Esophagus squamous epithelium (tissue), 5 donors: ENCODE measurements at regions not wholly inside any gene's neighbourhood (a gene's known extent, or its start where the extent isn't known, plus 50 kb on each side); places are given as distances from the start of the nearest gene placed in this dataset.

ENCODE experiments used
- DNase-seq: peaks from one replicate; lab custom pipeline; 2025; lab: John Stamatoyannopoulos, UW
- H3K27ac ChIP-seq, 4 donors: fragments of 200-600 bp; sonication (generic); one replicate each; pipeline ENCODE4 v1.5.1; 2016 to 2019; ENCODE audit warnings: mild to moderate bottlenecking in 1 of 4
- H3K27me3 ChIP-seq, 4 donors: fragments of 200-600 bp; sonication (generic); 1 replicate in 3 of 4; 2 replicates in 1 of 4; pipeline versions ENCODE4 v1.5.1 to v1.6.0; 2017 to 2021; ENCODE audit warnings: antibody characterized with exemption in 1 of 4
- H3K36me3 ChIP-seq, 3 donors: fragments of 200-600 bp; sonication (generic); one replicate each; pipeline ENCODE4 v1.5.1; 2016 to 2019
- H3K4me1 ChIP-seq, 3 donors: fragments of 200-600 bp; sonication (generic); one replicate each; pipeline ENCODE4 v1.5.1; 2017 to 2019
- H3K4me3 ChIP-seq, 4 donors: fragments of 200-600 bp; sonication (generic); 1 replicate in 3 of 4; 2 replicates in 1 of 4; pipeline ENCODE4 v1.5.1; 2016 to 2019; ENCODE audit warnings: mild to moderate bottlenecking in 2 of 4, moderate library complexity in 1 of 4
- H3K9me3 ChIP-seq, 3 donors: fragments of 200-600 bp; sonication (generic); one replicate each; pipeline ENCODE4 v1.5.1; 2016 to 2019
- POLR2A ChIP-seq, 4 donors: fragments of 450-650 bp; IDR thresholded peaks; one replicate each; pipeline ENCODE4 v1.6.1; 2017; ENCODE audit warnings: antibody characterized with exemption in 4 of 4, mild to moderate bottlenecking in 4 of 4, moderate library complexity in 3 of 4
- WGBS, 2 donors: methylation state at CpG; one replicate each; pipeline ENCODE4 v1.1.5; 2018; 5-methylcytosine and 5-hydroxymethylcytosine counted together
- intact Hi-C: fragments of 100-400 bp; cut with DNase I; formaldehyde crosslinking; loops from one replicate; pipeline ENCODE4 v1.15.0; 2022
- TF ChIP-seq, protein P1 (sequence below), 6 experiments: fragments of 450-650 bp in 4 of 6; fragments of 200-600 bp in 2 of 6; sonication (generic) in 2 of 6; IDR thresholded peaks; one replicate each; pipeline ENCODE4 v1.5.1; 2016 to 2019; ENCODE audit warnings: antibody characterized with exemption in 6 of 6, mild to moderate bottlenecking in 4 of 6, moderate library complexity in 4 of 6
- donor health status: DM: yes; HTN: yes; CAD: no.

DNA sequence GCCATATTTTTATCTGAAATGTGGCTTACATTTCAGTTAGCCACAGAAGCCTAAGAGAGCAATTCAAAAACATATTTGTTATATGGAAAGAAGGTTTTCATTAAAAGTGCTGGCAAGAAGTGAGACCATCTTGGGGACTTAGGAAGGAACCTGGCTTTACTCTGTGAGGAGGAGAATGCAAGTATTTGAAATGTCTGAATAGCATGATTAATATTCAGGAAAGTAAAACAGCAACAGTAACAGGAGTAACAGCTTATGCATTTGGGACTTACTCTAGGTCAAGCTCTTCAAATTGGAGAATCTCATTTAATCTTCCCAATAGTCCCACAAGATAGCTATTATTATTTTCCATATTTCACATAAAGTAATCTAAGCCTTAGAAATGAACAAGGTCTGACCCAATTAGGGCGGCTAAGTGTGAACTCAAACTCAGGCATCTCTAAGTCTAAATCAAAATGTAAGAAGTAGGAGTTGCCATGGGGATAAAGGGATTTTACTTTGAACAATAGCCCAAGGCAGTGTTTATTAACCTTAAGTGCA is 816.5 kb downstream of the BCKDHB start:
- TF ChIP-seq, protein P1, sequence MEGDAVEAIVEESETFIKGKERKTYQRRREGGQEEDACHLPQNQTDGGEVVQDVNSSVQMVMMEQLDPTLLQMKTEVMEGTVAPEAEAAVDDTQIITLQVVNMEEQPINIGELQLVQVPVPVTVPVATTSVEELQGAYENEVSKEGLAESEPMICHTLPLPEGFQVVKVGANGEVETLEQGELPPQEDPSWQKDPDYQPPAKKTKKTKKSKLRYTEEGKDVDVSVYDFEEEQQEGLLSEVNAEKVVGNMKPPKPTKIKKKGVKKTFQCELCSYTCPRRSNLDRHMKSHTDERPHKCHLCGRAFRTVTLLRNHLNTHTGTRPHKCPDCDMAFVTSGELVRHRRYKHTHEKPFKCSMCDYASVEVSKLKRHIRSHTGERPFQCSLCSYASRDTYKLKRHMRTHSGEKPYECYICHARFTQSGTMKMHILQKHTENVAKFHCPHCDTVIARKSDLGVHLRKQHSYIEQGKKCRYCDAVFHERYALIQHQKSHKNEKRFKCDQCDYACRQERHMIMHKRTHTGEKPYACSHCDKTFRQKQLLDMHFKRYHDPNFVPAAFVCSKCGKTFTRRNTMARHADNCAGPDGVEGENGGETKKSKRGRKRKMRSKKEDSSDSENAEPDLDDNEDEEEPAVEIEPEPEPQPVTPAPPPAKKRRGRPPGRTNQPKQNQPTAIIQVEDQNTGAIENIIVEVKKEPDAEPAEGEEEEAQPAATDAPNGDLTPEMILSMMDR (IDR thresholded peaks at IDR 0.05) = no peak
- TF ChIP-seq POLR2A (IDR thresholded peaks at IDR 0.05) = no peak
- 83 to 96% methylated on average over 1 of the region's 1 CpG for WGBS, 2 donors
- no peaks in the 10 kb centered on the region for H3K36me3 ChIP-seq
- H3K4me1 ChIP-seq = no peaks in the 10 kb centered on the region
- H3K27me3 ChIP-seq = no peaks in the 10 kb centered on the region
- H3K27ac ChIP-seq = no peak overlapping the region
- no peak overlapping the region for H3K4me3 ChIP-seq
- DNase-seq = no peak
- intact Hi-C loops = no loop called here
- H3K9me3 ChIP-seq = no peaks in the 10 kb centered on the region

DNA sequence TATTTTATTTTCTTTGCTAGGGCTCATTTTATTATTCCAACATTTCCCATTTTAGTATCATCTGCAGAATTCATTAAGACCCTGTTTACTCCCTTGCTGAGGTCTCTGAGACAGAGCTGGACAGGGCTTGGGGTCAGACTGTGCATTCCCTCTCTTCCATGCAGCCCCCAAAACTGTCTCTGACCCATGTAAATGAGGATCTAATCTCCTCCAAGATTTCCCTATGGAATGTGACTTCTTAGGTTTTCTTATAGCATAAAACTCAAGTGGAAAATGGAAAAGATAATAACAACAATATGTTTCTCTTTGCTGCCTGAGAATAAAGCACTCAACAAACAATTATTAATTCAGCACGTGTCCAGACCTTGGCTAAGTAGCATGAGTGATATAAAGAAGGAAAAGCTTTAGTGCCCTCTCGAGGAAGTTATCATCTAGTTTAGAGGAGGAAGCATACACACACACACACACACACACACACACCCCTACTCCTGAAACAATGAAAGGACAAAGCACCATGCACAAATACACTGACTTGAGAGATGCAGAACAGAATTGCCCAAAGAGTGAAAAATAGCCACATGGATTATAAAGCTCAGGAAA is 815.5 kb downstream of the BCKDHB start:
- Histone ChIP-seq H3K4me3 (no peak overlapping the region), H3K9me3 (no peaks in the 10 kb centered on the region), H3K4me1 (no peaks in the 10 kb centered on the region), H3K36me3 (no peaks in the 10 kb centered on the region), H3K27ac (no peak overlapping the region), H3K27me3 (no peaks in the 10 kb centered on the region)
- intact Hi-C loops = no loop called here
- DNase-seq = no peak
- no peak for TF ChIP-seq POLR2A (IDR thresholded peaks at IDR 0.05)
- TF ChIP-seq, protein P1 (IDR thresholded peaks at IDR 0.05) = no peak
- WGBS, 2 donors = 23 to 36% methylated on average over 2 of the region's 2 CpGs

DNA sequence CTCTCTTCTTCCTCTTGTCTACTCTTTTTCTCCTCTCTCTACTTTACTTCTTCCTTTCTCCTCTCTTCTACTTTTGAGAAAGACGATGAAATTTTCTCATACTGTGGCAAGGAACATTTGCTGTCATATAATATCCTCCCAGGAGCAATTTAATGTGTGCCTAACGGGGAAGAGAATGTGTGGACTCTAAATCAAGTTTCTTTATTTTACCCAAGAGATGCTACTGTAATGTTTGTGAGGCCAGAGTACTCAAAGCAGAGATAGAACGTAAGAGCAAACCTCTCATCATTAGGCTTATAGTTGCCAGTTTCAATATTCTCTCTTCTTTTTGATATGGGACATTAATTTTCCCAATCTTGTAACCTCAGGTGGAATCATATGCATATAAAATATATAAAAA is 801.4 kb downstream of the BCKDHB start:
- intact Hi-C loops = no loop called here
- no peak overlapping the region for H3K27ac ChIP-seq
- WGBS, 2 donors = 67 to 74% methylated on average over 3 of the region's 3 CpGs

DNA sequence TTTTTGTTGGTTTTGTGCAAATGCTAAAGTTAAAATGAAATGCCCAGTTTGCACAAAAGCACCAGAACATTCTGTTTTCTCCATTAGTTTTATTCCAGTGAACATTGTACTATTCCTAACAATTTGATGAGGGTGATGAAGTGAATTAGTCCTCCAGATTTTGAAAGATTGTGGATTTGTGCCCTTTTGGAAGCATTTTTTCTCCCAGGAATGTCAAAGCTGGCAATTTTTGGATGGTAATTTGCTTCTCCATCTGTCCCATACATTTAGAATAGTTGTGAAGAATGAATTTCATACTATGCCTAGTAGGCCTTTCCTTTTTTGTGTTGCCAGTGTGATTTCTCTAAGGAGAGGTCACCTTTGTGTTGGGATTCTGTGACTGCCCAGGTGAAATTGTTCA is 797.2 kb downstream of the BCKDHB start:
- intact Hi-C loops = no loop called here

More for the DNA sequence above, 801.4 kb downstream of the BCKDHB start:
- H3K9me3 ChIP-seq = no peaks in the 10 kb centered on the region
- H3K4me3 ChIP-seq = no peak overlapping the region
- TF ChIP-seq, protein P1 (IDR thresholded peaks at IDR 0.05) = no peak
- TF ChIP-seq POLR2A (IDR thresholded peaks at IDR 0.05) = no peak
- no peaks in the 10 kb centered on the region for H3K36me3 ChIP-seq
- no peaks in the 10 kb centered on the region for H3K4me1 ChIP-seq
- H3K27me3 ChIP-seq = no peaks in the 10 kb centered on the region
- no peak for DNase-seq

DNA sequence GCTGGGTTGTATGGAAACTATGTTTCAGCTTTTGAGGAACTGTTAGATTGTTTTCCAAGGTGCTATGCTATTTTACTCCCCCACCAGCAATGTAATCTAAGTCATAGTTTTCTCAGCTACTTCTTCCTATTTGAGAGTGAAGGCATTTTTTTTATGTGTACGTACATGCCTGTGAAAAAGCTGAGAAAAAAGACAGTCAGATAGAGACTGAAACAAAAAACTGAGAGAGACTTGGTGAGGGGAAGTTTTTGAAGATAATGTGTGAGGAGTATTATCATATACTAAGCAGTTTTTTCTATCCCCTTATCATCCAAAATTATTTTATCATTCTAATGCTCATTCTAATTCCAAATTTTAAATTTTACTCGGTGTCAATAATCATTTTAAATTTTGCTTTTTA is 780.0 kb downstream of the BCKDHB start:
- H3K27ac ChIP-seq = no peak overlapping the region
- 71 to 85% methylated on average over 2 of the region's 2 CpGs for WGBS, 2 donors
- TF ChIP-seq, protein P1 (IDR thresholded peaks at IDR 0.05) = no peak
- TF ChIP-seq POLR2A (IDR thresholded peaks at IDR 0.05) = no peak
- intact Hi-C loops = no loop called here
- no peaks in the 10 kb centered on the region for H3K9me3 ChIP-seq
- no peaks in the 10 kb centered on the region for H3K36me3 ChIP-seq
- H3K4me3 ChIP-seq = no peak overlapping the region
- H3K4me1 ChIP-seq = no peaks in the 10 kb centered on the region
- no peaks in the 10 kb centered on the region for H3K27me3 ChIP-seq
- no peak for DNase-seq

More for the DNA sequence above, 797.2 kb downstream of the BCKDHB start:
- peaks cover 0 to 12% (median 0%) of the 10 kb centered on the region in 3 donors for H3K9me3 ChIP-seq
- no peaks in the 10 kb centered on the region for H3K27me3 ChIP-seq
- H3K27ac ChIP-seq = no peak overlapping the region
- H3K36me3 ChIP-seq = no peaks in the 10 kb centered on the region
- no peaks in the 10 kb centered on the region for H3K4me1 ChIP-seq
- H3K4me3 ChIP-seq = no peak overlapping the region
- TF ChIP-seq, protein P1 (IDR thresholded peaks at IDR 0.05) = no peak
- TF ChIP-seq POLR2A (IDR thresholded peaks at IDR 0.05) = no peak
- DNase-seq = no peak
